Mesothelial cell of epicardium (in vitro differentiated cells): ENCODE measurements at regions not wholly inside any gene's neighbourhood (a gene's known extent, or its start where the extent isn't known, plus 50 kb on each side); places are given as distances from the start of the nearest gene placed in this dataset.

Source experiments
- DNase-seq, 2 experiments: peaks; one replicate each; pipeline ENCODE4 v3.0.0; 2021; ENCODE audit warnings: low spot score in 2 of 2; ENCODE audit not compliant: unreplicated experiment in 2 of 2
- H3K27ac Mint-ChIP-seq: 2 replicates; pipeline ENCODE4 v1.8.0; 2021; ENCODE audit warnings: mixed read lengths
- H3K27me3 Mint-ChIP-seq: 2 replicates; pipeline ENCODE4 v1.8.0; 2021; ENCODE audit warnings: low read depth, mixed read lengths
- H3K36me3 Mint-ChIP-seq: 2 replicates; pipeline ENCODE4 v1.8.0; 2021; ENCODE audit warnings: mixed read lengths
- H3K4me1 Mint-ChIP-seq: 2 replicates; pipeline ENCODE4 v1.8.0; 2021; ENCODE audit warnings: mixed read lengths
- H3K4me3 Mint-ChIP-seq: 2 replicates; pipeline ENCODE4 v1.8.0; 2021; ENCODE audit warnings: mild to moderate bottlenecking, moderate library complexity, mixed read lengths
- H3K9me3 Mint-ChIP-seq: 2 replicates; pipeline ENCODE4 v1.8.0; 2021; ENCODE audit warnings: mixed read lengths
- TF ChIP-seq, protein P1 (sequence below): fragments of 200-600 bp; sonication (generic); IDR thresholded peaks from one replicate; pipeline ENCODE4 v1.5.0; 2021; ENCODE audit warnings: antibody characterized with exemption; ENCODE audit not compliant: unreplicated experiment

- H3K4me1 Mint-ChIP-seq: no peaks in the 10 kb centered on the region
- no peak overlapping the region for H3K4me3 Mint-ChIP-seq
- no peaks in the 10 kb centered on the region for H3K9me3 Mint-ChIP-seq
- no peaks in the 10 kb centered on the region for H3K27me3 Mint-ChIP-seq
- H3K36me3 Mint-ChIP-seq: no peaks in the 10 kb centered on the region
- H3K27ac Mint-ChIP-seq: no peak overlapping the region
- TF ChIP-seq, protein P1, sequence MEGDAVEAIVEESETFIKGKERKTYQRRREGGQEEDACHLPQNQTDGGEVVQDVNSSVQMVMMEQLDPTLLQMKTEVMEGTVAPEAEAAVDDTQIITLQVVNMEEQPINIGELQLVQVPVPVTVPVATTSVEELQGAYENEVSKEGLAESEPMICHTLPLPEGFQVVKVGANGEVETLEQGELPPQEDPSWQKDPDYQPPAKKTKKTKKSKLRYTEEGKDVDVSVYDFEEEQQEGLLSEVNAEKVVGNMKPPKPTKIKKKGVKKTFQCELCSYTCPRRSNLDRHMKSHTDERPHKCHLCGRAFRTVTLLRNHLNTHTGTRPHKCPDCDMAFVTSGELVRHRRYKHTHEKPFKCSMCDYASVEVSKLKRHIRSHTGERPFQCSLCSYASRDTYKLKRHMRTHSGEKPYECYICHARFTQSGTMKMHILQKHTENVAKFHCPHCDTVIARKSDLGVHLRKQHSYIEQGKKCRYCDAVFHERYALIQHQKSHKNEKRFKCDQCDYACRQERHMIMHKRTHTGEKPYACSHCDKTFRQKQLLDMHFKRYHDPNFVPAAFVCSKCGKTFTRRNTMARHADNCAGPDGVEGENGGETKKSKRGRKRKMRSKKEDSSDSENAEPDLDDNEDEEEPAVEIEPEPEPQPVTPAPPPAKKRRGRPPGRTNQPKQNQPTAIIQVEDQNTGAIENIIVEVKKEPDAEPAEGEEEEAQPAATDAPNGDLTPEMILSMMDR: no peak
- no peak for DNase-seq
Measured at GRCh38 chr2:82789851-82790205, 1669.3 kb downstream of the SUCLG1 start.

GRCh38 chr2:82781176-82781915 lies 1677.7 kb downstream of the SUCLG1 start:
- TF ChIP-seq, protein P1: no peak
- Mint-ChIP-seq H3K36me3 (no peaks in the 10 kb centered on the region), H3K4me3 (no peak overlapping the region), H3K4me1 (no peaks in the 10 kb centered on the region), H3K27me3 (no peaks in the 10 kb centered on the region), H3K27ac (no peak overlapping the region), H3K9me3 (peaks cover 5% of the 10 kb centered on the region)
- DNase-seq: no peak

GRCh38 chr2:82780050-82780449 lies 1679.0 kb downstream of the SUCLG1 start:
- TF ChIP-seq, protein P1: no peak
- H3K4me3 Mint-ChIP-seq: no peak overlapping the region
- H3K9me3 Mint-ChIP-seq: peaks cover 11% of the 10 kb centered on the region
- H3K27me3 Mint-ChIP-seq: no peaks in the 10 kb centered on the region
- no peaks in the 10 kb centered on the region for H3K36me3 Mint-ChIP-seq
- no peaks in the 10 kb centered on the region for H3K4me1 Mint-ChIP-seq
- DNase-seq: no peak
- no peak overlapping the region for H3K27ac Mint-ChIP-seq

DNA sequence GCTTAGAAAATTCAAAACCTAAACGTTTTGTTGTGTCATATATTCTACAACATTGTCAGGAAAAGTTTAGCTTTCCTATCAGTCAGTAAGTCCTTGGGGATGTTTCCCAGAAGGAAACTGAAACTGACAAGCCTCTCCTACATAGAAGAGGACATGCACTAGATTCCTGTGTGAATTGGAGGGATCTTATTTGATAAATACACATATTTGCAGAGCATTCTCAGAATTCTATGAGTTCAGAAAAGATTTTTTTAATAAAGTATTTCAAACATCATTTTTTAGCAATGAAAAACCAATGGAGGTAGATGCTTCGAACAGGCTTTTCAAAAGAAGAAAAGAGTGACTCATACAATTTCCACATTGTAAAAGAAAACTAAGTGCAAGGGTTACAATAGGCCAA lies 1706.7 kb downstream of the SUCLG1 start:
- Mint-ChIP-seq H3K9me3 (peaks cover 34% of the 10 kb centered on the region), H3K27ac (no peak overlapping the region), H3K4me1 (no peaks in the 10 kb centered on the region), H3K4me3 (no peak overlapping the region), H3K36me3 (peaks cover 9% of the 10 kb centered on the region), H3K27me3 (no peaks in the 10 kb centered on the region)
- no peak for DNase-seq
- TF ChIP-seq, protein P1: no peak

DNA sequence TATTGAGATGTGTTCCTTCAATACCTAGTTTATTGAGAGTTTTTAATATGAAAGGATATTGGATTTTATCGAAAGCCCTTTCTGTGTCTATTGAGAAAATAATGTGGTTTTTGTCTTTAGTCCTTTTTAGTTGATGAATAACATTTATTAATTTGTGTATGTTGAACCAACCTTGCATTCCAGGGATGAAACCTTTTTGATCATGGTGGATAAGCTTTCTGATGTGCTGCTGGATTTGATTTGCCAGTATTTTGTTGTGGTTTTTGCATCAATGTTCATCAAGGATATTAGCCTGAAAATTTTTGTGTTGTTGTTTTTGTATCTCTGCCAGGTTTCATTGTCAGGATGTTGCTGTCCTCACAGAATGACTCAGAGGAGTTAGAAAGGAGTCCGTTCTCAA lies 1710.4 kb downstream of the SUCLG1 start:
- no peak for DNase-seq
- Mint-ChIP-seq H3K27ac (no peak overlapping the region), H3K4me3 (no peak overlapping the region), H3K4me1 (no peaks in the 10 kb centered on the region), H3K9me3 (peaks cover 47% of the 10 kb centered on the region), H3K27me3 (no peaks in the 10 kb centered on the region), H3K36me3 (peaks cover 9% of the 10 kb centered on the region)
- TF ChIP-seq, protein P1: no peak
